GM21576 (cell line): ENCODE measurements at regions not wholly inside any gene's neighbourhood (a gene's known extent, or its start where the extent isn't known, plus 50 kb on each side); places are given as distances from the start of the nearest gene placed in this dataset.
A peak's percentile ranks its signal among the peaks of the same experiment; 100 is the strongest.
"Not testable (repeated sequence)": the region's sequence is repeated elsewhere in the genome, so short reads cannot be mapped to it uniquely, and the experiment has no call there.

Experiments
- ATAC-seq: cut with Tn5 transposase; IDR thresholded peaks from one replicate; pipeline ENCODE4 v1.9.1; 2021; ENCODE audit warnings: mild to moderate bottlenecking, moderate library complexity; ENCODE audit not compliant: unreplicated experiment

DNA sequence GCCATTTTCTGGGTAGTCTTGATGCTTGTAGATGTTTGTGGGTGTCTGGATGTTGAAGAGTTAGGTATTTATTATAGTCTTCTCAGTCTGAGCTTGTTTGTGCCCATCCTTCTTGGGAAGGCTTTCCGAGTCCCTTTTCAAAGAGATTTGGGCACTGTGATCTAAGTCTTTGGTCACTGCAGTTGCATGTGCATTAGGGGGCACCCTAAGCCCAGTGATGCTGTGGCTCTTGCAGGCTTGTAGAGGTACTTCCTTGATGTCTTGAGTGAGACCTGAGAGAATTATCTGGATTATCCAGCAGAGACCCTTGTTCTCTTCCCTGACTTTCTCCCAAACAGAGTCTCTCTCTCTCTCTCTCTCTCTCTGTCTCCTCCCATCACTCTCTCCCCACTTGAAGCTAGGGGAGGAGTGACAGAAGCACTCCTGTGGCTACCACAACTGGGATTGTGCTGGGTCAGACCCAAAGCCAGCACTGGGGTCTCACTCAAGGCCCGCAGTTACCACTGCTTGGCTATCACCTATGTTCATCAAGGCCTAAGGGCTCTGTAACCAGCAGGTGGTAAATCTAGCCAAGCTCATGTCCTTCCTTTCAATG is 68.5 kb downstream of the TMCO5A start:
- peak; percentile 71 for ATAC-seq

DNA sequence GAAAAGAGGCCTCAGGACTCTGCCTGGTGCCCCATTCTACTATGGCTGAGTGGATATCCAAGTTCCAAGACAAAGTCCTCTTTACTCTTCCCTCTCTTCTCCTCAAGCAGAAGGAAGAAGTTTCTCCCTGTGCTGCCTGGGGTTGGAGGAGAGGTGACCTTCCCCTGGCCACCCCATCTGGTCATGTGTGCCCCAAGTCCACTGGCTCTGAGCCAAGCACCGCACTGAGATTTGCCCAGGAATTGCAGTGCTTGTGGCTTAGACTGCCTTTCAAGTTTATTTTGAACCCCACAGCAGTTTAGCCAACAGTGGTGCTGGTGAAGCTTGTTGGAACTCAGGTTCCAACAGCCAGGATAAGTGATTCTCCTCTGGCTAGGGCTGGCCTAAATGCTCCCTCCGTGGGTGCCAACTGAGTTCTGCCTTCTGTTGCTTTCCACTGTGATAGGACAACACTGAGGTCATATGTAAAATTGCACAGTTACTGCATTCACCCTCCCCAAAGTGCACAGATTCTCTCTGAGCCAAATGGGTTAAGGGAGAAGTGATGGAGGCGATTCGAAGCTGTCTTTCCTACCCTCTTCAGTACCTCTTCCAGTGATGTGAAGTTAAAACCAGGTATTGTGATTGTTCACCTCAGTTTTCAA is 69.9 kb downstream of the TMCO5A start:
- no peak for ATAC-seq

DNA sequence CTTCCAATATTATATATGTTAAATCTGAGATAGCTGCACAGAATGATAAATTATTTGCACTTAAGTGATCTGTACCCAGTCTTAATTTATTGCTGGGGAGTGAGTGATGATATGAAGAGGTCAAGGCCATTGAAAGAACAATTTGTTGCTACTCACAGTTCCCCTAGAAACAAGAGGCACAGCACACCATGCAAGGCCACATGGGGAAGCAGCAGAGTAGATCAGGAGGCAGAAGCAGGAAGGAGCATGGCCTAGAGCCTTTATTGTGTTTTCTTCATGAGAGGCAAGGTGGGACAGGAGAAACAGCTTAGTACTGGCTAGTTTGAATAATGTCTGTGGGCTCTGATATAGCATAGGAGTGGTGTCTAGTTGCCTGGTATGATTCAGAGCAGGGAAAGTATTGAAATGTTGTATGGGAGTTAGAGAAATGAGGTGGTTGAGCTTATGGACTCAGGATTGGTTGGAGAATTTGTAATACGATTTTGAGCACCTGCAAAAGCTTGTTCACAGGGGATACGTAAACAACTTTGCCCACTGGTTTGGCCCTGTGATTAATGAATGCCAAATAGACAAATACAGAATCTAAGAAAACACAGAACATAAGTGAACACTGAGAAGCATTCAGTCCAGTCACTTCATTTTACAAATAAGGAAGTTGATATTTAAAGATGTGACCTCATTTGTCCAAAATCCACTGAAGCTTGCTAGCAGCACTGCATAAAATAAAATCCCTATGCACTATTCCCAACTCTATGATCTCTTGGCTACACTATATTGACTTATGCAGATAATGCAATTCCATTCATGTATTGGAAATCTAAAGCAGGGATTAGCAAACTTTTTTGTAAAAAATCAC is 71.7 kb downstream of the TMCO5A start:
- no peak for ATAC-seq

DNA sequence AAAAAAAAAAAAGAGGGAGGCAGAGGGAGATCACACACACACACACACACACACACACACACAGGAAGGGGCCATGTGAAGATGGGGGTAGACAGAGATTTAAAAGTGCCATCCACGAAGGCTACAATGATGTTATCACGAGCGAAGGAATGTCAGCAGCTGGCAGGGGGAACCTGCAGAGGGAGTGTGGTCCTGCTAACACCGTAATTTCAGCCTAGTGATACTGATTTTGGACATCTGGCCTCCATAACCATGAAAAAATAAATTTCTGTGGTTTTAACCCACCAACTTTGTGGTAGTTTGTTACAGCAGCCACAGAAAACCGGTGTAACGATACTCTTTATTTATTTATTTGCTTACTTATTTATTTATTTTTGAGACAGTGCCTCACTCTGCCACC is 76.0 kb downstream of the TMCO5A start:
- ATAC-seq, result no peak

DNA sequence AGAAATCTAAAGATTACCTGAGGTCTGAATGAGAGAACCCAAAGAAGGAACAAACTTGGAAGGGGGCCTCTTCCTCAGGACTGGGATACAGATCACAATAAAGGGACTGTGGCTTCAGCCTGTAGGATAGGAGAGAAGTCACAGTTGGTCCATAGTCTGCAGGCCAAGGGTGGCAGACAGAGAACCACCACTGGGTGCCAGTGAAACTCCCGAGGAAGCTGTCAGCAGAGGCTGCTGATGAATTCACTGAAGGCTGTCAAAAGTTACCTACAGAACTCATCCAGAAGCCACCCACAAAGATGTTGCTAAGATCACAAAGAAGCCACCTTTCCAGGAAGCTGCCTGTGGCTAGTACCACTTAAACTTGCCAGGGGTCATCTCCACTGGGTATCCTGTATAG is 78.5 kb downstream of the TMCO5A start:
- ATAC-seq, result no peak

DNA sequence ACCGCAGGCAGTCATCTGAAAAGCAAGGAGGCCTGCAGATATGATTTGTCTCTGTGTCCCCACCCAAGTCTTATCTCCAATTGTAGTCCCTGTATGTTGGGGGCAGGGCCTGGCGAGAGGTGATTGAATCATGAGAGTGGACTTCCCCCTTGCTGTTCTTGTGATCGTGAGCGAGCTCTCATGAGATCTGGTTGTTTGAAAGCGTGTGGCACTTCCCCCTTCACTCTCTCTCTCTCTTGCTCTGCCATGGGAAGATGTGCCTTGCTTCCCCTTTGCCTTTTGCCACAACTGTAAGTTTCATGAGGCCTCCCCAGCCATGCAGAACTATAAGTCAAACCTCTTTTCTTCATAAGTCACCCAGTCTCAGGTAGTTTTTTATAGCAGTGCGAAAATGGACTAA is 83.3 kb downstream of the TMCO5A start:
- ATAC-seq, result no peak

DNA sequence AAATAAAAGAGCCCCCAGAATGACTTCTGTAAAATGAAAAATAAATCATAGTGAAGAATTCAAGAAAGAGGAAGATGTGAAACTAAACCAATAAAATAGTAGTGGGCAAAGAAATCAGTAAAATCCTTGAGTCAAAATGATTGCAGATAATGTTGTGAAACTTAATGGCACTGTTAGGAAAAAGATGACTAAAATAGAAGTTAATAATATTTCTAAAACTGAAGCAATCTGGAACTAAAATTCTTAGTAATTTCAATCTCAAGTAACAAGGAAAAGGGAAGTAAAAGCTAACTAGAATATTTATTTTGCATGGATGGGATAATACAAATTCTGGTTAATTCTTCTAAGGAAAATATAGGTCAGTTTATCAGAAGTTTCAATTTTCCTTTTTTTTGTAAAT is 84.6 kb downstream of the TMCO5A start:
- ATAC-seq, result no peak

DNA sequence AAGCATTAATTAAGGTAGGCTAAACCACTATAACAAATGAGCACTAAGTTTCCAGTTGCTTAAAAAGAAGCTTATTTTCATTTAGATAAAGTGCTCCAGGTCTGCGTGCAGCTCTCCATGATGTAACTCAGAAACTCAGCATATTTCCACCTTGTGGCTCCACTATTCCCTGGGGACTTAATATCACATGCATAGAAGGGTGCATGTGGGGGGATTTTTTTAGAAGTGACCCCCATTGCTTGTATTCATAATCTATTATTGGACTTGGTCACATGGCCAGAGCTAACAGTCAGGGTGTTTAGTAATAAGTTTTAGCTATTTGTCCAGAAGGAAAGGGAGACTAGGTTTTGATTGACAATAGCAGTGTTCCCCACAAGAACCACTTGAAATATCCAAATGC is 86.8 kb downstream of the TMCO5A start:
- ATAC-seq, result no peak

DNA sequence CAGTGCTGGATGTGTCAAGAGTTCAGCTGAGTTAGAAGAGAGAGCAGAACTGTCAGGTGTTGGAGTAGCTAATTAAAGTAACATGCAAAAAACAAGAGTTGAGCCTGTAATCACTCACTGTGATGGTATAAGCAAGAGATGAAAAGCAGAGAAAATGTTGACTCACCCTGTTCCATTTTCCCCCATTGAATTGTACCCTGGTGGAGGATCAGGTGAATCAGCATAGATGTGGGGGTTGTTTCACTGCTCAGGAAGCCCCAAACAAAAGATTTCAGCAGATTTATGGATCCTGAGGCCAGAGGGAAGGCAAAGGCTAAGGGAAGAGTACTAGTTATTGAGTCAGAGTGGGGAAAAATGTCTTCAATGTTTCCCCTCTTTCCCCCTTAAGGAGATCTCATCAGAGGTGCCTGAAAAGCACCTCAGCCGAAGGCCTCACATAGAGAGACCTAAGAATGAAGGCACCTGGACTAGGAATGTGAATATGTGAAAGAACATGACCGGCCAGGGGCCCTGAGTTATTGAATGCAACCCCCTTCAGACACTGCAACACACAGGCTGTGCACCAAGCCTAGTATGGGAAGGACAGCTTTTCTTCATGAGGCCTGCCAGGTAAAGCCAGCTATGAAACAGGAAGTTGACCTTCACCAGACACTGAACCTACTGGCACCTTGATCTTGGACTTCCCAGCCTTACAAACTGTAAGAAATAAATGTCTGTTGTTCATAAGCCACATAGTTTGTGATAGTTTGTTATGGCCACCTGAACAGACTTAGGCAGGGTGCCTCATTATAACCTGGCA is 90.1 kb downstream of the TMCO5A start:
- ATAC-seq, result no peak

DNA sequence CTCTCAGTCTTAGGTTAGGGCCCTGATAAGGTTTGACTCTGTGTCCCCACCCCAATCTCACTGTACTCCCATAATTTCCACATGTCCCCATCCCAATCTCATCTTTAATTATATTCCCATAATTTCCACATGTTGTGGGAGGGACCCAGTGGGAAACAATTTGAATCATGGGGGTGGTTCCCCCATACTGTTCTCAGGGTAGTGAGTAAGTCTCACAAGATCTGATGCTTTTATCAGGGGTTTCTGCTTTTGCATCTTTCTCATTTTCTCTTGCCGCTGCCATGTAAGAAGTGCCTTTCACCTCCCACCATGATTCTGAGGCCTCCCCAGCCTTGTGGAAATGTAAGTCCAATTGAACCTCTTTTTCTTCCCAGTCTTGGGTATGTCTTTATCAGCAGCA is 91.2 kb downstream of the TMCO5A start:
- not testable (repeated sequence) for ATAC-seq

DNA sequence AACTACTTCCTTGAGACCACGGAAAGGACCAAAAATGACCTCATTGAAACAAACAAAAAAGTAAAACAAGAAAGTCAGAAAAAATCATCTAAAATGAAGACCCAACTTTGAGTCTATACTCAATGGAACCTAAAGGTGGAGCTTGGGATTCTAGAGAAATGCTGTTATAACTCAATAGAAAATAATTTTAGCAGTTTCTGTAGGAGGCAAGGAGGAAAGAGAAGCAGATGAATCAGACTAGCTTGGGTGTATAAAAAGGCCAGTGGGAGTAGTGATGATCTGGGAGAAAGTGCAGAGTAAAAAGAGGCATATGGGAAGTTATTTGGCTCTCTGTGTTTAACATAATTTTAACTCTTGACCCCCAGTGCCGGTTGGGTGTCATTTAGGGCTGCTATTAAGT is 94.4 kb downstream of the TMCO5A start:
- ATAC-seq, result no peak

DNA sequence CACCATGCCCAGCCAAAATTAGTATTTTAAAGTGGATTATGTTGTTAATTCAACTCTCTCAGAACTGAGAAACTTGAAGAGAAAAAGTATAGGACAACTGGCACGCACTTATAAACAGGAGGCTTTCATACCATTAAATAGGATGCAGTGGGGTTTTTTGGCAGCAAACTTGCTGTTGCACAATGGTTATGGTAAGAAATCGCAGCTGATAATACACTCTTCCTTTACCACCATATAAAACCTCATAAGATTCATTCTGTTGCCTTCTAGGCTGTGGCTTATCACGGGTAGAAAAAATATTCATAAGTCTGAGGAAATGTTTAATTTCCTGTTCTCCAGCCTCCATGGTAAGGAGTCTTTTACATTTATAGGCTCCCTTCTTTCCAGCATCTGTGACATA is 95.3 kb downstream of the TMCO5A start:
- ATAC-seq, result no peak

DNA sequence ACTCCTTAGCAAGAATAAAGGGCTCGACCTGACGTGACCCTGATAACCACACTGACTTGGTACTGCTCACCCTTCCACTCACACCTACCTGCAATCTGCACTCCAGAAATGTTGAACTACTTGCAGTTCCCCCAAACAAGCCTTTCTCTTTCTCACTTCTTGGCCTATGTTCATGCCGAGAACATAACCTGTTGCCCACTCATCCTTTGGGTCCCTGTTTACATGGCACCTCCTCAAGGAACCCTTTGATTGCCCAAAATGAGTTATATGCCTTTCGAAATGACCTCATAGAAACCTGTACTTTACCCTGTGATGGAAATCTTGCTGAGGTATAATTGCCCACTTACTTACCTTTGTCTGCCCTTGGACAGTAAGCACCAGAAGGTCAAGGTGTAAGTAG is 96.2 kb downstream of the TMCO5A start:
- ATAC-seq, result no peak

DNA sequence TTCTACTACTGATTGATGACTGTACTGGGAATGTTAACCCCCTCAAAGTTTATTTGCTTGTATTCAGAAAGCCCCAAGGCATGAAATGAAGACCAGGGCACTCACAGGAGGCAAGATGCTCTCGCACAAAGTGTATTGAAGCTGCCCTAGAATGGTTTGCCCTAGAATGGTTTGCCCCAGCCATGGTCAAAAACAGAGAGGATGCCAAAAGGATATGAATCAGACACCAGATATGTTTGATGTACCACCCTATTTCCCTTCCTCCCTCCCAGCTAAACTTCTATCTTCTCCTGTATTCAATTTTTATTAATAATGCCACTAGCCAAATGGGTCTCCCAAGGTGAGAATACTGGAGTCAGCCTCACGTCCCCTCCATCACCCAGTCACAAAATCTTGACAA is 101.3 kb downstream of the TMCO5A start:
- ATAC-seq, result no peak

DNA sequence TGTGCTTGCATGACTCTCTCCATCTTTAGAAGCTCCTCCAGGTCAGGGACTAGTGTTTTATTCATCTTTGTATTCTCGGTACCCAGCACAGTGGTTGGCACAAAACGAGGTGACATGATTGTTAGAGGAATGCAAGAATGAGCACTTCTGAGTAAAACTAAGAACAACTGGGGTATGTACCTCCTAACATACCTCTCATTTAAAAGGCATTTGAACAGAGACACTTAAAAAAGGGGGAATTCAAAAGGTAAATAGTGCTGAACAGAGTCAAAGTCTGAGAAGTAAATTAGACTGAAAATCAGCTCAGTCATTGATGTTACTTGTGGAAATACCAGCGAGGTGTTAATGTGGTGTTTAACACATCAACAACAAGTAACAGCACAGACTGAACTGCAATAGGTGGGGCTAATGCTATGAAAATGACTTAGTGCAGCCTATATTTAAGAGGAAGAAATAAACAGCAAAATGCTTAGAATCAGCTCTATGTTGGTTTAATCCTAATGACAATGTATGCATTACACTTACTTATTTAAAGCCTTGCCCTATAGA is 102.4 kb downstream of the TMCO5A start:
- no peak for ATAC-seq

DNA sequence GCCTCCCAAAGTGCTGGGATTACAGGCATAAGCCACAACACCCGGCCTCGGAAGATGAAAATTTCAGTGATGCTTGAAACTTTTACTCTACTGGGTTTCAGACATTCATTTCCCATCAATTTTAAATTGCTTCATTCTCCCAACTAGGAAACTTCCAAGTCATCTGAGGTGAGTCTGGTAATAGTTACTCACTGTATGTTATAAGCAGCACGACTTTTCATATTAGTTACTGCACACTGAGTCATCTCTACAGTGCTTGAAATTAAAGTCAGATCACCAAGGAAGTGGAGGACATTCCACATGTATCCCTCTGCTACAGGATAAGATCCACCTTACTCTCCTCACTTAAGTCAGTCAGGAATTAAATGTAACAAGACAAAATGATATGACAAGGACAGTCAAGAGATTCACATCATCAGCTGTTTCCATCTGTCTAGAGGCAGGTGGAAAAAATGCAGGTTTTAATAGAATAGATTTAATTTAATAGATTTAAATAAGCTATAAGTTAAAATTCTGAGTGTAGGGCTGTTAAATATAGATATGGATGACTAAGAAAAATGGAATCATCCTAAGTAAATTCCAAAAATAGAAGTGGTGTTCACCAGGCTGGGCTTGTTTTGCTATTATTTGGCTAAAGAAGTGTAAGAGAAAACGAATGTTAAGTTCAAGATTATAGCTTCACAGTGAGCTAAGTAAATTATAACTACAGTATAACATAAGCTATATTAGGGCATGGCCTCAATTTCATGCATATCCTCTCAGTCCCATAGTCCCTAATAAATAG is 104.4 kb downstream of the TMCO5A start:
- ATAC-seq, result no peak

DNA sequence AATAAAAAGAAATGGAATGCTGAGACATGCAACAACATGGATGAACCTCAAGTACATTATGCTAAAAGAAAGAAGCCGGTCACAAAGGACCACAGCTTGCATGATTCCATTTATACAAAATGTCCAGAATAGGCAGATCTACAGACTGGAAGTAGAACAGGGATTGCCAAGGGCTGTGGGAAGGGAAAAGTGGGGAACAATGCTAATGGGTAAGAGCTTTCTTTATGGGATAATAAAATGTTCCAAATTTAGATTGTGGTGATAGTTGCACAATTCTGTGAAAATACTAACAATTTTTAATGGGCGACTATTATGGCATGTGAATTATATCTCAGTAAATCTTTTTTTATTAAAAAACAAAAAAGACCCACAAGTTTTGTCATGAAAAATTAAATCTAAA is 106.2 kb downstream of the TMCO5A start:
- no peak for ATAC-seq

DNA sequence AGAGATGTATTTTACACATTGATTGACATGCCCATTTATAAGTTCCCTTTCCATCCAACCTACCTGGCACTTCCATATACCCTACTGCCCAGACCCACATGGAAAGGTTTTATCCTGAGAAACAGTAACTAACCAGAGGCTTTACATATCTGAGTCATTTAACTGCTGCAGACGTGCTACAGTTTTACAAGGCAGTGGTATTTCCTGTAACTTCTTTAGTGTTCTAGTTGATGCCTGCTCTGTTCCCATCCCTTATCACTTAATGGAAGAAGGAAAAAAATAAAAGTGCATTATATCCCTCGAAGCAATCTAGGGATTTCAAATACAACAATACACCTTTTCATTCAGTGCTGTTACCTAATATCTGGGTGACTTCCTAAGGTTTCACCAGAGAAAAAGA is 107.1 kb downstream of the TMCO5A start:
- no peak for ATAC-seq

DNA sequence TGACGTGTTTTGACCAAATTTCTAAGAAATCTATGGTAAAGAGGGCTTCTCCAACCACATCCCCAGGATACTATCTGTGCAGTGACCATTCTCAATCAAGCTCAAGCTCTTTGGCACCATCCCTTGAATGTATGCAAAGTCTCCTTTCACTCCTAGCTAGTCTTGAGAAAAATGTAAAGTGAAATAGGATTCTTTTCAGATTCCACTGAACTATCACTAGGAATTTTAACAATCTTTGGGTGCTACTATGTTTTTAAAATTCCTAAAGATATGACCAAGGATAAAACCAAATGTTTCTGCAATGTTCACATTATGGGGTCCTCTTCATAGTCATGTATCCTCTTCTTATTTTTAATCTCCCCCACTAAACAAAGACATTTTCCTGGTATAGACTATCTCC is 107.8 kb downstream of the TMCO5A start:
- no peak for ATAC-seq

DNA sequence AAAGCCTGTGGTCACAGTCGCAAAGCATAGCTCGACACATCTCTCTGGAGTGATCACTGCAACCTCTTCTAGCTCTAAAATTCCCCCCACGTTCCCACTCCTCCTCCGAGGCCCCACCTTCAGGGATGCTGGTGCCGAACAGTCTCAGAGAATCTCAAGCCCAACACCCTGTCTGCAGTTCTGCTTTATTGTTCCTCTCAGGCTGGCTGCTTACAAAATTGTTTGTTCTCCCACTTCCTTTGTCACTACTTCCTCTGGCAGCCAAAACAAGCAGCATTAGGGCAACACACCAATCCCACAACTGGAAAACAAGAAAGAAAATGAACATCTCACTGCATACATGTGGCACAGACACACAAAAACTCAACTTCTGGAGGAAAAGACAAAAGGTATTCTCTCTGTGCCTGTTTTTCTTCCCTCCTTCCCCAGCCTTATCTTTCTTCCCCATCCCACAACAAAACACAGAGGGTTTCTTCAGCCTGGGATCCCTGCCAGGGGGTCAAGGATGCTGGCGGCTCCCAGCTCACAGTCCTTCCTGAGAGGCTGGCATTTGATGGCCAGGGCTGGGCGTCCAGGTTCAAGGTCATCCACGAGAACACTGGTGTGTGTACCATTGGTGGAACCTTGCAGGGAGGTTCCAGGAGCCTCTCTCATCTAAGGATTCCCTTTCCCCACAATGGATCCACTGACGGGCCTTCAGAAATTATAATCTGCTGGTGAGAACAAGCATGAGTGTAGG is 108.4 kb downstream of the TMCO5A start:
- ATAC-seq, result no peak
